Tibial artery (tissue), 4 donors: ENCODE measurements at regions not wholly inside any gene's neighbourhood (a gene's known extent, or its start where the extent isn't known, plus 50 kb on each side); places are given as distances from the start of the nearest gene placed in this dataset.
"Not testable (repeated sequence)": the region's sequence is repeated elsewhere in the genome, so short reads cannot be mapped to it uniquely, and the experiment has no call there.

Experiments
- DNase-seq, 2 donors: peaks; one replicate each; pipeline ENCODE4 v3.0.0-alpha.2; 2019
- H3K27ac ChIP-seq, 2 donors: fragments of 200-600 bp; sonication (generic) in 1 of 2; 1 replicate in 1 of 2; 2 replicates in 1 of 2; pipeline ENCODE4 v1.5.1; 2018 to 2019; ENCODE audit warnings: mild to moderate bottlenecking in 1 of 2
- H3K27me3 ChIP-seq, 2 donors: fragments of 200-600 bp; sonication (generic) in 1 of 2; one replicate each; pipeline versions ENCODE4 v1.5.1 to v1.6.0; 2016 to 2019
- H3K36me3 ChIP-seq, 3 donors: fragments of 200-600 bp; sonication (generic) in 2 of 3; one replicate each; pipeline ENCODE4 v1.5.1; 2016 to 2019; ENCODE audit warnings: mild to moderate bottlenecking in 2 of 3
- H3K4me1 ChIP-seq, 4 donors: fragments of 200-600 bp; sonication (generic) in 2 of 4; 1 replicate in 3 of 4; 2 replicates in 1 of 4; pipeline ENCODE4 v1.5.1; 2016 to 2019
- H3K4me3 ChIP-seq, 2 donors: fragments of 200-600 bp; sonication (generic) in 1 of 2; 1 replicate in 1 of 2; 2 replicates in 1 of 2; pipeline ENCODE4 v1.5.1; 2018 to 2019; ENCODE audit warnings: mild to moderate bottlenecking in 2 of 2
- H3K9me3 ChIP-seq, 3 donors: fragments of 200-600 bp; sonication (generic) in 1 of 3; one replicate each; pipeline ENCODE4 v1.5.1; 2016 to 2019
- CTCF ChIP-seq, 2 experiments: fragments of 200-600 bp in 1 of 2; fragments of 450-650 bp in 1 of 2; IDR thresholded peaks; one replicate each; pipeline ENCODE4 v1.5.1; 2017 to 2019; ENCODE audit warnings: antibody characterized with exemption in 2 of 2, mild to moderate bottlenecking in 1 of 2, moderate library complexity in 1 of 2
- intact Hi-C: fragments of 100-400 bp; cut with DNase I; formaldehyde crosslinking; loops from one replicate; pipeline ENCODE4 v1.15.0; 2023; ENCODE audit warnings: low total_unique reads

GRCh38 chr5:4614088-4614487 is 526.0 kb upstream of the ADAMTS16 start:
- H3K36me3 ChIP-seq: no peaks in the 10 kb centered on the region
- H3K9me3 ChIP-seq: no peaks in the 10 kb centered on the region
- H3K4me1 ChIP-seq: no peaks in the 10 kb centered on the region
- no peaks in the 10 kb centered on the region for H3K27me3 ChIP-seq
- TF ChIP-seq CTCF (IDR thresholded peaks at IDR 0.05): no peak
- intact Hi-C loops: no loop called here
- no peak for DNase-seq
- H3K27ac ChIP-seq: no peak overlapping the region
- no peak overlapping the region for H3K4me3 ChIP-seq

- H3K27me3 ChIP-seq, H3K27ac ChIP-seq, H3K9me3 ChIP-seq, H3K4me3 ChIP-seq, DNase-seq, intact Hi-C loops, H3K36me3 ChIP-seq, H3K4me1 ChIP-seq: not testable (repeated sequence)
Measured at GRCh38 chr5:4615369-4615768, 524.8 kb upstream of the ADAMTS16 start.

GRCh38 chr5:4625206-4625896 is 514.8 kb upstream of the ADAMTS16 start:
- Histone ChIP-seq H3K27me3 (no peaks in the 10 kb centered on the region), H3K4me1 (no peaks in the 10 kb centered on the region), H3K9me3 (peaks cover 0 to 3% (median 0%) of the 10 kb centered on the region in 3 donors), H3K27ac (no peak overlapping the region), H3K36me3 (no peaks in the 10 kb centered on the region), H3K4me3 (no peak overlapping the region)
- no peak for TF ChIP-seq CTCF (IDR thresholded peaks at IDR 0.05)
- intact Hi-C loops: no loop called here
- DNase-seq: no peak

GRCh38 chr5:4627131-4627530 is 513.0 kb upstream of the ADAMTS16 start:
- Histone ChIP-seq H3K4me3 (no peak overlapping the region), H3K9me3 (peaks cover 0 to 3% (median 0%) of the 10 kb centered on the region in 3 donors), H3K27me3 (no peaks in the 10 kb centered on the region), H3K36me3 (no peaks in the 10 kb centered on the region), H3K4me1 (no peaks in the 10 kb centered on the region), H3K27ac (no peak overlapping the region)
- intact Hi-C loops: no loop called here
- DNase-seq: no peak
- TF ChIP-seq CTCF (IDR thresholded peaks at IDR 0.05): no peak

- DNase-seq: no peak
- Histone ChIP-seq H3K27me3 (no peaks in the 10 kb centered on the region), H3K9me3 (peaks cover 0 to 3% (median 0%) of the 10 kb centered on the region in 3 donors), H3K36me3 (no peaks in the 10 kb centered on the region), H3K4me1 (no peaks in the 10 kb centered on the region), H3K27ac (no peak overlapping the region), H3K4me3 (no peak overlapping the region)
- no peak for TF ChIP-seq CTCF (IDR thresholded peaks at IDR 0.05)
- intact Hi-C loops: no loop called here
Measured at GRCh38 chr5:4627929-4628328, 512.2 kb upstream of the ADAMTS16 start.

GRCh38 chr5:4628645-4629385 is 511.3 kb upstream of the ADAMTS16 start:
- TF ChIP-seq CTCF (IDR thresholded peaks at IDR 0.05): no peak
- Histone ChIP-seq H3K9me3 (peaks cover 0 to 3% (median 0%) of the 10 kb centered on the region in 3 donors), H3K4me3 (no peak overlapping the region), H3K4me1 (no peaks in the 10 kb centered on the region), H3K36me3 (no peaks in the 10 kb centered on the region), H3K27me3 (no peaks in the 10 kb centered on the region), H3K27ac (no peak overlapping the region)
- intact Hi-C loops: no loop called here
- no peak for DNase-seq
